Suprapubic skin (tissue), 4 donors: ENCODE measurements at regions not wholly inside any gene's neighbourhood (a gene's known extent, or its start where the extent isn't known, plus 50 kb on each side); places are given as distances from the start of the nearest gene placed in this dataset.

Experiments
- DNase-seq, 2 donors: peaks; one replicate each; pipeline ENCODE4 v3.0.0-alpha.2; 2019; ENCODE audit warnings: low spot score in 2 of 2
- H3K27ac ChIP-seq: fragments of 200-600 bp; sonication (generic); one replicate; pipeline ENCODE4 v1.5.1; 2019
- H3K27me3 ChIP-seq: fragments of 200-600 bp; sonication (generic); one replicate; pipeline ENCODE4 v1.5.1; 2019
- H3K36me3 ChIP-seq: fragments of 200-600 bp; sonication (generic); one replicate; pipeline ENCODE4 v1.5.1; 2019
- H3K4me1 ChIP-seq: fragments of 200-600 bp; sonication (generic); one replicate; pipeline ENCODE4 v1.5.1; 2019
- H3K4me3 ChIP-seq: fragments of 200-600 bp; sonication (generic); one replicate; pipeline ENCODE4 v1.5.1; 2019; ENCODE audit warnings: mild to moderate bottlenecking
- H3K9me3 ChIP-seq: fragments of 200-600 bp; sonication (generic); one replicate; pipeline ENCODE4 v1.5.1; 2019
- CTCF ChIP-seq, 2 donors: fragments of 200-600 bp in 1 of 2; fragments of 450-650 bp in 1 of 2; sonication (generic) in 1 of 2; IDR thresholded peaks; one replicate each; pipeline ENCODE4 v1.5.1; 2016 to 2019; ENCODE audit warnings: antibody characterized with exemption in 2 of 2, mild to moderate bottlenecking in 1 of 2, moderate library complexity in 1 of 2
- EP300 ChIP-seq: sonication (generic); formaldehyde crosslinking; IDR thresholded peaks from one replicate; pipeline ENCODE4 v1.6.1; 2017; ENCODE audit warnings: antibody characterized with exemption
- POLR2A ChIP-seq, 2 donors: fragments of 450-650 bp; IDR thresholded peaks; one replicate each; pipeline ENCODE4 v1.6.1; 2017; ENCODE audit warnings: antibody characterized with exemption in 2 of 2, mild to moderate bottlenecking in 2 of 2, moderate library complexity in 2 of 2
- POLR2AphosphoS5 ChIP-seq, 3 donors: sonication (generic); formaldehyde crosslinking; IDR thresholded peaks; one replicate each; pipeline ENCODE4 v1.6.1; 2017; ENCODE audit warnings: antibody characterized with exemption in 3 of 3
- WGBS: methylation state at CpG from one replicate; pipeline ENCODE4 v1.1.5; 2018; 5-methylcytosine and 5-hydroxymethylcytosine counted together

- Histone ChIP-seq H3K27ac (no peak overlapping the region), H3K9me3 (no peaks in the 10 kb centered on the region), H3K27me3 (no peaks in the 10 kb centered on the region), H3K4me3 (no peak overlapping the region), H3K36me3 (no peaks in the 10 kb centered on the region), H3K4me1 (no peaks in the 10 kb centered on the region)
- TF ChIP-seq EP300 (no peak), POLR2A (IDR thresholded peaks at IDR 0.05) (no peak), CTCF (IDR thresholded peaks at IDR 0.05) (no peak), POLR2AphosphoS5 (IDR thresholded peaks at IDR 0.05) (no peak)
- DNase-seq: no peak
These were observed 123.0 kb downstream of the FAM181B start for GRCh38 chr11:82610671-82611070.

GRCh38 chr11:82606738-82607137, 126.9 kb downstream of the FAM181B start:
- H3K4me3 ChIP-seq: no peak overlapping the region
- H3K4me1 ChIP-seq: no peaks in the 10 kb centered on the region
- TF ChIP-seq CTCF (IDR thresholded peaks at IDR 0.05) (no peak), POLR2A (IDR thresholded peaks at IDR 0.05) (no peak), POLR2AphosphoS5 (IDR thresholded peaks at IDR 0.05) (no peak), EP300 (no peak)
- DNase-seq: no peak
- H3K27me3 ChIP-seq: no peaks in the 10 kb centered on the region
- no peaks in the 10 kb centered on the region for H3K36me3 ChIP-seq
- WGBS: 86% methylated on average over 1 of the region's 1 CpG
- no peak overlapping the region for H3K27ac ChIP-seq
- H3K9me3 ChIP-seq: no peaks in the 10 kb centered on the region

GRCh38 chr11:82601711-82602110, 132.0 kb downstream of the FAM181B start:
- no peak for DNase-seq
- Histone ChIP-seq H3K27ac (no peak overlapping the region), H3K36me3 (no peaks in the 10 kb centered on the region), H3K4me1 (no peaks in the 10 kb centered on the region), H3K4me3 (no peak overlapping the region), H3K27me3 (no peaks in the 10 kb centered on the region), H3K9me3 (no peaks in the 10 kb centered on the region)
- TF ChIP-seq POLR2A (IDR thresholded peaks at IDR 0.05): no peak
- TF ChIP-seq EP300: no peak
- TF ChIP-seq CTCF (IDR thresholded peaks at IDR 0.05): no peak
- no peak for TF ChIP-seq POLR2AphosphoS5 (IDR thresholded peaks at IDR 0.05)
- 59% methylated on average over 1 of the region's 1 CpG for WGBS

- 77% methylated on average over 2 of the region's 2 CpGs for WGBS
- H3K27ac ChIP-seq: no peak overlapping the region
- no peaks in the 10 kb centered on the region for H3K36me3 ChIP-seq
- H3K4me1 ChIP-seq: no peaks in the 10 kb centered on the region
- no peak for TF ChIP-seq POLR2AphosphoS5 (IDR thresholded peaks at IDR 0.05)
- no peak for TF ChIP-seq CTCF (IDR thresholded peaks at IDR 0.05)
- no peak for TF ChIP-seq EP300
- TF ChIP-seq POLR2A (IDR thresholded peaks at IDR 0.05): no peak
- no peak overlapping the region for H3K4me3 ChIP-seq
- no peaks in the 10 kb centered on the region for H3K27me3 ChIP-seq
- DNase-seq: no peak
- H3K9me3 ChIP-seq: no peaks in the 10 kb centered on the region
These were observed 133.8 kb downstream of the FAM181B start for GRCh38 chr11:82599836-82600235.

- WGBS: 46% methylated on average over 3 of the region's 3 CpGs
- no peaks in the 10 kb centered on the region for H3K4me1 ChIP-seq
- no peaks in the 10 kb centered on the region for H3K36me3 ChIP-seq
- no peak overlapping the region for H3K4me3 ChIP-seq
- no peaks in the 10 kb centered on the region for H3K27me3 ChIP-seq
- H3K9me3 ChIP-seq: no peaks in the 10 kb centered on the region
- DNase-seq: no peak
- no peak for TF ChIP-seq EP300
- no peak for TF ChIP-seq POLR2A (IDR thresholded peaks at IDR 0.05)
- TF ChIP-seq CTCF (IDR thresholded peaks at IDR 0.05): no peak
- no peak for TF ChIP-seq POLR2AphosphoS5 (IDR thresholded peaks at IDR 0.05)
- H3K27ac ChIP-seq: no peak overlapping the region
These were observed 147.1 kb downstream of the FAM181B start for GRCh38 chr11:82586581-82586980.
